Fibroblast of the aortic adventitia (primary cell): ENCODE measurements at regions not wholly inside any gene's neighbourhood (a gene's known extent, or its start where the extent isn't known, plus 50 kb on each side); places are given as distances from the start of the nearest gene placed in this dataset.

ENCODE experiments used
- DNase-seq: peaks from one replicate; pipeline ENCODE4 v3.0.0-alpha.2; 2010; ENCODE audit warnings: low read depth
- H3K4me3 ChIP-seq: 2 replicates; pipeline ENCODE4 v1.5.1; 2011; ENCODE audit warnings: low read depth, mild to moderate bottlenecking, control low read depth, low read length, moderate library complexity
- TF ChIP-seq, protein P1 (sequence below): IDR thresholded peaks from 2 replicates; pipeline ENCODE4 v1.5.1; 2011; ENCODE audit warnings: mild to moderate bottlenecking, low read length, control low read depth, inconsistent platforms; ENCODE audit not compliant: insufficient read depth

DNA sequence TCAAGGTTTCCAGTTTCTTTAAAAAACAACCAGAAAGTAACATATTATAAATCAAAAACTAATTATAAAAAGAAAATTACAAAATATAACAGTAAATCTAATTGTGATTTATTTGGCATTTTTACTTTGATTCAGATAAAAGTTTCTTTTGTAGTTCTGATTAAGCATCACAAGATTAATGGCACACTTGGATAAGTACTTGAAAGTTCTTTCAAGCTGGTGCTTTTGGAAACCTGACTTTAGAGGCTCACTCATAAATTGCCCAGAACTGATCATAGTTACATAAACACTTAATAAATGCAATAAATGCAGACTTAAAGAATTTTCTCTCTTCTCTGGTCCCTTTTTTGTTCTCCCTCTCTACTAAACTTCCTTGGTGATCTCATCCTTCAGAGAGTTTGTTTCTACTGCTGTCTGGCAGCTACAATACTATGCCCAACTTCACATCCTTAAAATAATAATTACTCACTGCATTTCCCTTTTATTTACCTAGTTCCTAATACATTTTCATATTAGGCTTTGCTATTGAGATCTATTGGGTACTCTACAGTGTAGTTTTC is 1417.0 kb downstream of the EFNB2 start:
- no peak overlapping the region for H3K4me3 ChIP-seq
- DNase-seq: no peak
- TF ChIP-seq, protein P1, sequence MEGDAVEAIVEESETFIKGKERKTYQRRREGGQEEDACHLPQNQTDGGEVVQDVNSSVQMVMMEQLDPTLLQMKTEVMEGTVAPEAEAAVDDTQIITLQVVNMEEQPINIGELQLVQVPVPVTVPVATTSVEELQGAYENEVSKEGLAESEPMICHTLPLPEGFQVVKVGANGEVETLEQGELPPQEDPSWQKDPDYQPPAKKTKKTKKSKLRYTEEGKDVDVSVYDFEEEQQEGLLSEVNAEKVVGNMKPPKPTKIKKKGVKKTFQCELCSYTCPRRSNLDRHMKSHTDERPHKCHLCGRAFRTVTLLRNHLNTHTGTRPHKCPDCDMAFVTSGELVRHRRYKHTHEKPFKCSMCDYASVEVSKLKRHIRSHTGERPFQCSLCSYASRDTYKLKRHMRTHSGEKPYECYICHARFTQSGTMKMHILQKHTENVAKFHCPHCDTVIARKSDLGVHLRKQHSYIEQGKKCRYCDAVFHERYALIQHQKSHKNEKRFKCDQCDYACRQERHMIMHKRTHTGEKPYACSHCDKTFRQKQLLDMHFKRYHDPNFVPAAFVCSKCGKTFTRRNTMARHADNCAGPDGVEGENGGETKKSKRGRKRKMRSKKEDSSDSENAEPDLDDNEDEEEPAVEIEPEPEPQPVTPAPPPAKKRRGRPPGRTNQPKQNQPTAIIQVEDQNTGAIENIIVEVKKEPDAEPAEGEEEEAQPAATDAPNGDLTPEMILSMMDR: no peak

DNA sequence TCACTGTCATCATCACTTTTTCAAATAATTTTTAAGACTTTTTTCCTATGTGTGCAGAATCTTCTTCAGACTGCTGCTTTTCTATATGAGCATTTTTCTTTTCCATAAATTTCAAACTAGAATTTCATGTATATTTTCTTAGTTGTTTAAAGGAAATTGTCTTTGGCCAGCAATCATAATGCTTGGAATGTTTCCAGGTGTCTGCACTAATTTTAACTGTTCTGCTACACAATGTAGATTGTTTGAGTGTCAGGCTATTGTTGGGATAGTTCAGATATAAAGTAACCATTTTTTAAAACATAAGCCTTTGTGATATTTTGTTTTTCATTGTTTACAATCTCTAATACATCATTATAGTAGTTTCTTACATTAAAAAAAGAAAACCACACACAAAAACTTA is 1418.5 kb downstream of the EFNB2 start:
- H3K4me3 ChIP-seq: no peak overlapping the region
- TF ChIP-seq, protein P1: no peak
- no peak for DNase-seq

DNA sequence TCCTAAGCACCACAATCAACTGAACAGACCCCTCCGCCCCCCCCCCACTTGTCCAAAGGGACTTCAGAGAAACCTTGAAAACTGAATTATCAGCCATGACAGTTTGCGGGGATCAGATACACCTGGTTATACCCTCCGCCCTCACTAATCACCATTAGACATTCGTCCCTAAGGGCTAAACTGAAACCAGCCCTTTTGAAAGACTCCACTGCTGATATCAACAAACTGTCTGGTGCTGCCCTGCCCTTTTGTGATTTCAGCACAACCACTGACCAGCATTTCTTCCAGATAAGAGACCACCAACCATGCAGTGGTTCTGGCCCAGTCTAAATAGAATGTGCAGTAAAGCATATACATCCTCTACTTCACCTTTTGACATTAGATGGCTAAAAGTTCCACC is 1422.9 kb downstream of the EFNB2 start:
- no peak overlapping the region for H3K4me3 ChIP-seq
- TF ChIP-seq, protein P1: no peak
- no peak for DNase-seq

DNA sequence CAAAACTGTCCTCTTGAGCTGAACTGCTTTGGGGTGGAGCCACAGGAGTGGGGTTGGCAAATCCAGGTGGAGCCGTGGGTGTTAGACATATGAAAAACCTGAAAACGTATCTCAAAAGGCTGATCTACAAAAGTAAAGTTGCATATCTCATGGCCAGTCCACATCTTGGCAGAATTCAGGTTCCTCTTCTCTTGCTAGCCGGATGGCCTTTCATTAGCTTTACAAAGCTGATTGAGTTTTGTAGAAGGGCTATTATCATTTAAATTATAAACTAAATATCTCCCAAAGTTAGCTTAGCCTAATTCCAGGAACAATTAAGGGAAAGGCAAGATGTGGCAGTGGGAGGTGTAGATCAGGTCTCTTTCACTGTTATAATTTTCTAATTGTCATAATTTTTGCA is 1427.7 kb downstream of the EFNB2 start:
- TF ChIP-seq, protein P1: no peak
- no peak for DNase-seq

DNA sequence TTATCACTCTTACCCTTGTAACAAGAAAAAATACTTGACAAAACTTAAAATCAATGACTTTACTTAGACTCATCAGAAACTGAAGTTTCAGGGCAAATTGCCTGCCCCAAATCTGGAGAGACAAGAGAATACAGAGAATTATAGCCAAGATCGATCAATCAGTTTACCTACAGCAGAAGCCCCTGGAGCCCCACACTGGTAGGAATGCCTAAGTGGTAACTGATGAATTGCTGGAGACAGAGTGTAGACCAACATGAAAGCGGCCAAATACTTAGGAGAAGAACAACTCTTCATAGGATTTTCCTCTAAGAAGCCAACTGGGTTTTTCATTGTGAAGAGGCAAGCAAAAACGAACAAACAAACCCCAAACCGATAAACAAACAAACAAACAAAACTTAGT is 1430.0 kb downstream of the EFNB2 start:
- H3K4me3 ChIP-seq: no peak overlapping the region
- TF ChIP-seq, protein P1: no peak
- no peak for DNase-seq

More for the DNA sequence above, 1427.7 kb downstream of the EFNB2 start:
- H3K4me3 ChIP-seq: no peak overlapping the region

DNA sequence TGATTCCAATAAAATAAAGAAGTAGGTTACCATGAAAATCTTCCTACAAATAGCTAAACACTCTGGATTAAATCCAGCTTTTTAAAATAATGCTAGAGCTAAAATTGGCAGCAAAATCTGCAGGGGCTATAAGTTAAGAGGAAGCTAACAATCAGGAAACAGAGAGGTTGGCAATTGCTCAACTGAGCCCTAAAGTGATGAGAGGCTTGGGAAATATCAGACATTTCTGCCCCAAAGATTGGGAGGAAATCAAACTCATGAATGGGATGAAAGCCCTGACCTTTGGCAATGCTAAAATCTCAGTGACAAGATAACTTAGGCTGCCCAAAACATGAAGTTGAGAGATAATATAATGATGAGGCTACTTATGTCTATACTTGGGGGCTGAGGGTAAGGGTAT is 1437.9 kb downstream of the EFNB2 start:
- H3K4me3 ChIP-seq: no peak overlapping the region
- no peak for DNase-seq
- TF ChIP-seq, protein P1: no peak

DNA sequence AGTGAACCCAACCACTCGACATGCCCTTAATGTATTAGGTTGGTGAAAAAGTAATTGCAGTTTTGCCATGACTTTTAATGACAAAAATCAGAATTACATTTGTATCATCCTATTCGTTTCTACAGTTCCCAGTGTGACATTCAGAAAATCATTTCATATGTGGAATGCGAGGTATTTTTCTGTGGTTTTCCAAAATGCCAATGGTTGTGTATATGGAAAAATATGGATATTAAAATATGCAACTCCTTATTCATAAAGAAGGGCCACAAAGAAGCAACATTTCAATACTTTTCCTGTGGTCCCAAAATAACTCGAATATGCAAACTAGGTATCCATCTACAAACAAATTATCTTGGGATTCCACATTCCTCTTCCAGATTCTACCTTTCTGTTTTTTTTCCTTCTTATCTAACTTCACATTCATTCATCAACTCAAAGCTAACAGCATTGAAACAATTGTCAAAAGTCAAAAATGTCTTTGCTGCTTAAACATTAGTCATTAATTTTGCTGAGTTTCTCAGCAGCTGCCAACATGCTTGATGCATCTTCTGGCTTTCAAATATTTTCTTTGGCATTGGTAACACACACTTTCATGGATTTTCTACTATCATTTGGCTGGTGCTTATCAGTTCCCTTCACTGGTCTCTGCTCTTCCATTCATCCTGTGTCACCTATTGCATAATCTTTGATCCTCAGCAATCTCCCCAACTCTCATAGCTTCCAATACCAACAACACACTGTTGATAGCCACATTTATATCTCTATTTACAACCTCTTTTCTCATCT is 1445.4 kb downstream of the EFNB2 start:
- H3K4me3 ChIP-seq: no peak overlapping the region
- TF ChIP-seq, protein P1: no peak
- peak; percentile 31 for DNase-seq
